ENCODE measurements at regions not wholly inside any gene's neighbourhood (a gene's known extent, or its start where the extent isn't known, plus 50 kb on each side); places are given as distances from the start of the nearest gene placed in this dataset.

- H3K9me2 ChIP-seq (ENCODE audit: low read depth, low read length) = no peaks in the 10 kb centered on the region
- no peak for TF ChIP-seq EZH2 (IDR thresholded peaks at IDR 0.05; ENCODE audit: borderline replicate concordance, low read length)
- no peak for TF ChIP-seq CTCF (IDR thresholded peaks at IDR 0.05; ENCODE audit: low read length)
- H3K79me2 ChIP-seq (ENCODE audit: insufficient read depth, low read length) = no peaks in the 10 kb centered on the region
- H3F3A ChIP-seq (ENCODE audit: insufficient read depth, low read length) = no peaks in the 10 kb centered on the region
- H3K9me3 ChIP-seq (ENCODE audit: low read length) = no peaks in the 10 kb centered on the region
- no peak overlapping the region for H2AFZ ChIP-seq (ENCODE audit: low read length)
- no peaks in the 10 kb centered on the region for H4K20me1 ChIP-seq (ENCODE audit: insufficient read depth, low read length)
- H3K4me2 ChIP-seq (ENCODE audit: low read length) = no peak overlapping the region
- no peaks in the 10 kb centered on the region for H3K36me3 ChIP-seq (ENCODE audit: insufficient read depth, low read length)
- no peaks in the 10 kb centered on the region for H3K4me1 ChIP-seq (ENCODE audit: insufficient read depth, low read length, severe bottlenecking)
- H3K9ac ChIP-seq (ENCODE audit: low read length) = no peak overlapping the region
- H3K27me3 ChIP-seq (ENCODE audit: insufficient read depth, low read length) = no peaks in the 10 kb centered on the region
- H3K4me3 ChIP-seq (ENCODE audit: low read depth, low read length, poor library complexity, severe bottlenecking) = no peak overlapping the region
- H3K27ac ChIP-seq (ENCODE audit: low read depth, low read length, poor library complexity, severe bottlenecking) = no peak overlapping the region
Observed at GRCh38 chr18:39620551-39621168, 2055.1 kb upstream of the CELF4 start.

GRCh38 chr18:39618265-39619003 is 2052.8 kb upstream of the CELF4 start:
- H3K79me2 ChIP-seq (ENCODE audit: insufficient read depth, low read length) = no peaks in the 10 kb centered on the region
- no peaks in the 10 kb centered on the region for H3K36me3 ChIP-seq (ENCODE audit: insufficient read depth, low read length)
- no peak overlapping the region for H3K4me3 ChIP-seq (ENCODE audit: low read depth, low read length, poor library complexity, severe bottlenecking)
- no peaks in the 10 kb centered on the region for H3K27me3 ChIP-seq (ENCODE audit: insufficient read depth, low read length)
- no peak overlapping the region for H2AFZ ChIP-seq (ENCODE audit: low read length)
- no peaks in the 10 kb centered on the region for H3K9me2 ChIP-seq (ENCODE audit: low read depth, low read length)
- H4K20me1 ChIP-seq (ENCODE audit: insufficient read depth, low read length) = no peaks in the 10 kb centered on the region
- TF ChIP-seq CTCF (IDR thresholded peaks at IDR 0.05; ENCODE audit: low read length) = no peak
- no peak for TF ChIP-seq EZH2 (IDR thresholded peaks at IDR 0.05; ENCODE audit: borderline replicate concordance, low read length)
- no peak overlapping the region for H3K9ac ChIP-seq (ENCODE audit: low read length)
- H3K4me2 ChIP-seq (ENCODE audit: low read length) = no peak overlapping the region
- no peaks in the 10 kb centered on the region for H3K4me1 ChIP-seq (ENCODE audit: insufficient read depth, low read length, severe bottlenecking)
- H3F3A ChIP-seq (ENCODE audit: insufficient read depth, low read length) = no peaks in the 10 kb centered on the region
- H3K27ac ChIP-seq (ENCODE audit: low read depth, low read length, poor library complexity, severe bottlenecking) = no peak overlapping the region
- no peaks in the 10 kb centered on the region for H3K9me3 ChIP-seq (ENCODE audit: low read length)

- H3K27ac ChIP-seq (ENCODE audit: low read depth, low read length, poor library complexity, severe bottlenecking) = no peak overlapping the region
- H3K4me3 ChIP-seq (ENCODE audit: low read depth, low read length, poor library complexity, severe bottlenecking) = no peak overlapping the region
- no peaks in the 10 kb centered on the region for H3K36me3 ChIP-seq (ENCODE audit: insufficient read depth, low read length)
- no peak for TF ChIP-seq EZH2 (IDR thresholded peaks at IDR 0.05; ENCODE audit: borderline replicate concordance, low read length)
- no peak for TF ChIP-seq CTCF (IDR thresholded peaks at IDR 0.05; ENCODE audit: low read length)
- H3K9ac ChIP-seq (ENCODE audit: low read length) = no peak overlapping the region
- H3F3A ChIP-seq (ENCODE audit: insufficient read depth, low read length) = no peaks in the 10 kb centered on the region
- no peaks in the 10 kb centered on the region for H3K9me2 ChIP-seq (ENCODE audit: low read depth, low read length)
- H3K79me2 ChIP-seq (ENCODE audit: insufficient read depth, low read length) = no peaks in the 10 kb centered on the region
- H3K9me3 ChIP-seq (ENCODE audit: low read length) = no peaks in the 10 kb centered on the region
- no peak overlapping the region for H3K4me2 ChIP-seq (ENCODE audit: low read length)
- H4K20me1 ChIP-seq (ENCODE audit: insufficient read depth, low read length) = no peaks in the 10 kb centered on the region
- H3K4me1 ChIP-seq (ENCODE audit: insufficient read depth, low read length, severe bottlenecking) = no peaks in the 10 kb centered on the region
- H3K27me3 ChIP-seq (ENCODE audit: insufficient read depth, low read length) = no peaks in the 10 kb centered on the region
- H2AFZ ChIP-seq (ENCODE audit: low read length) = no peak overlapping the region
Observed at GRCh38 chr18:39611381-39612100, 2045.9 kb upstream of the CELF4 start.
